PC-9 (cell line): ENCODE measurements at regions not wholly inside any gene's neighbourhood (a gene's known extent, or its start where the extent isn't known, plus 50 kb on each side); places are given as distances from the start of the nearest gene placed in this dataset.
"Not testable (repeated sequence)": the region's sequence is repeated elsewhere in the genome, so short reads cannot be mapped to it uniquely, and the experiment has no call there.

ENCODE experiments used
- BruUV-seq: library from RNA; stranded (reverse); fragments of 400-500 nt; replicated peaks from 2 replicates; lab custom pipeline; 2021; lab: Mats Ljungman, UMichigan
- CTCF ChIA-PET: fragments of 300-600 bp; sonication (Branson Sonifier 250); formaldehyde crosslinking; loops from one replicate; lab custom pipeline; 2022; ENCODE audit warnings: antibody characterized with exemption; lab: Charles Lee
- POLR2A ChIA-PET: fragments of 300-600 bp; sonication (Branson Sonifier 250); formaldehyde crosslinking; loops from one replicate; lab custom pipeline; 2022; ENCODE audit warnings: antibody characterized with exemption; ENCODE audit not compliant: unreplicated experiment; lab: Charles Lee
- DNase-seq, 2 experiments: peaks; one replicate each; pipeline versions ENCODE4 v3.0.0 to v3.0.0-alpha.2; 2015 to 2022; ENCODE audit warnings: mixed read lengths in 1 of 2
- H2AFZ ChIP-seq: fragments of 200-600 bp; sonication (generic); 2 replicates; pipeline ENCODE4 v1.8.1; 2017; ENCODE audit warnings: antibody characterized with exemption
- H3F3A ChIP-seq: fragments of 200-600 bp; sonication (generic); 2 replicates; pipeline ENCODE4 v1.8.1; 2017; ENCODE audit warnings: antibody characterized with exemption, mild to moderate bottlenecking, low read depth; ENCODE audit not compliant: insufficient read depth
- H3K27ac ChIP-seq: fragments of 200-600 bp; sonication (generic); 2 replicates; pipeline ENCODE4 v1.6.1; 2016; ENCODE audit warnings: mixed run types
- H3K27me3 ChIP-seq: fragments of 200-600 bp; sonication (generic); 2 replicates; pipeline ENCODE4 v1.6.1; 2016; ENCODE audit warnings: low read depth, mixed run types; ENCODE audit not compliant: insufficient read depth
- H3K36me3 ChIP-seq: fragments of 200-600 bp; sonication (generic); 2 replicates; pipeline ENCODE4 v1.6.1; 2016; ENCODE audit warnings: low read depth, mixed run types
- H3K4me1 ChIP-seq: fragments of 200-600 bp; sonication (generic); replicated peaks from 2 replicates; pipeline ENCODE4 v1.6.1; 2016; ENCODE audit warnings: mixed run types; ENCODE audit not compliant: insufficient read depth
- H3K4me2 ChIP-seq: fragments of 200-600 bp; sonication (generic); 2 replicates; pipeline ENCODE4 v1.6.1; 2017; ENCODE audit warnings: mixed run types
- H3K4me3 ChIP-seq: fragments of 200-600 bp; sonication (generic); 2 replicates; pipeline ENCODE4 v1.6.1; 2016; ENCODE audit warnings: mixed run types
- H3K79me2 ChIP-seq: fragments of 200-600 bp; sonication (generic); 2 replicates; pipeline ENCODE4 v1.6.1; 2017; ENCODE audit warnings: low read depth, mixed run types
- H3K9me2 ChIP-seq: fragments of 200-600 bp; sonication (generic); 2 replicates; pipeline ENCODE4 v1.8.1; 2017; ENCODE audit warnings: mild to moderate bottlenecking; ENCODE audit not compliant: insufficient read depth
- H3K9me3 ChIP-seq: fragments of 200-600 bp; sonication (generic); 2 replicates; pipeline ENCODE4 v1.8.1; 2016; ENCODE audit warnings: low read depth; ENCODE audit not compliant: insufficient read depth
- H4K20me1 ChIP-seq: fragments of 200-600 bp; sonication (generic); 2 replicates; pipeline ENCODE4 v1.8.1; 2017; ENCODE audit not compliant: insufficient read depth
- intact Hi-C: fragments of 100-400 bp; cut with micrococcal nuclease; formaldehyde crosslinking; loops from one replicate; pipeline ENCODE4 v1.10.0; 2022; ENCODE audit not compliant: unreplicated experiment
- TF ChIP-seq, protein P1 (sequence below): fragments of 200-600 bp; sonication (generic); conservative IDR thresholded peaks from 2 replicates; pipeline ENCODE4 v1.6.1; 2017; ENCODE audit warnings: mixed run types, antibody characterized with exemption, mild to moderate bottlenecking, moderate library complexity

GRCh38 chr7:76774279-76774678, 147.2 kb upstream of the POMZP3 start:
- H3K9me2 ChIP-seq, H3K36me3 ChIP-seq, CTCF ChIA-PET, H3K9me3 ChIP-seq, H3F3A ChIP-seq, H3K79me2 ChIP-seq, H3K27ac ChIP-seq, H3K4me1 ChIP-seq, H3K4me3 ChIP-seq, BruUV-seq, H3K27me3 ChIP-seq, DNase-seq, H4K20me1 ChIP-seq, intact Hi-C loops, H2AFZ ChIP-seq, H3K4me2 ChIP-seq, POLR2A ChIA-PET: not testable (repeated sequence)
- TF ChIP-seq, protein P1, sequence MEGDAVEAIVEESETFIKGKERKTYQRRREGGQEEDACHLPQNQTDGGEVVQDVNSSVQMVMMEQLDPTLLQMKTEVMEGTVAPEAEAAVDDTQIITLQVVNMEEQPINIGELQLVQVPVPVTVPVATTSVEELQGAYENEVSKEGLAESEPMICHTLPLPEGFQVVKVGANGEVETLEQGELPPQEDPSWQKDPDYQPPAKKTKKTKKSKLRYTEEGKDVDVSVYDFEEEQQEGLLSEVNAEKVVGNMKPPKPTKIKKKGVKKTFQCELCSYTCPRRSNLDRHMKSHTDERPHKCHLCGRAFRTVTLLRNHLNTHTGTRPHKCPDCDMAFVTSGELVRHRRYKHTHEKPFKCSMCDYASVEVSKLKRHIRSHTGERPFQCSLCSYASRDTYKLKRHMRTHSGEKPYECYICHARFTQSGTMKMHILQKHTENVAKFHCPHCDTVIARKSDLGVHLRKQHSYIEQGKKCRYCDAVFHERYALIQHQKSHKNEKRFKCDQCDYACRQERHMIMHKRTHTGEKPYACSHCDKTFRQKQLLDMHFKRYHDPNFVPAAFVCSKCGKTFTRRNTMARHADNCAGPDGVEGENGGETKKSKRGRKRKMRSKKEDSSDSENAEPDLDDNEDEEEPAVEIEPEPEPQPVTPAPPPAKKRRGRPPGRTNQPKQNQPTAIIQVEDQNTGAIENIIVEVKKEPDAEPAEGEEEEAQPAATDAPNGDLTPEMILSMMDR, result peak; percentile 31; the same call in 1 of the 2 replicates

DNA sequence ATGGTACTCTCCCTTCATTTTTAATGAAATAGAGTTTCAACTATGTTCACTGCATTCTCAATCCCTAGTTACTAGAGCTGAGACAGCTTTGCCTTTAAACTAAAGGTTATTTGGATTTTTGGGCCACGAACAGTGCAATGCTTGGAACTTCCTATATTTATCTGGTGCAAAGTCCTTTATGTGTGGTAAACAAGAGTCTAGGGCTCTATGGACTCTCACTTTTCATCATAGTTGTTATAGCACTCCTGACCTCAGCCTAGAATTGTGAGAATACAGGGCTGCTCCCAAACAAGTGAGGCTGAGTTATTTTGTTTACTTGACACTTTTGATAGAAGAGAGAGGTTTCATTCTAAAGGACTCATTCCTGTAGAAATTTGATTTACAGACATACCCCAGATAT, 144.9 kb upstream of the POMZP3 start:
- POLR2A ChIA-PET, H3K4me3 ChIP-seq, H3K27me3 ChIP-seq, H3K79me2 ChIP-seq, H2AFZ ChIP-seq, H3K9me3 ChIP-seq, CTCF ChIA-PET, H3K4me2 ChIP-seq, H3K9me2 ChIP-seq, H4K20me1 ChIP-seq, DNase-seq, H3F3A ChIP-seq, H3K36me3 ChIP-seq, H3K27ac ChIP-seq, H3K4me1 ChIP-seq, intact Hi-C loops, BruUV-seq: not testable (repeated sequence)

GRCh38 chr7:76763977-76764376, 136.9 kb upstream of the POMZP3 start:
- H2AFZ ChIP-seq, H3K36me3 ChIP-seq, H3K4me3 ChIP-seq, H3K27me3 ChIP-seq, H3K79me2 ChIP-seq, H3K9me3 ChIP-seq, H3K4me1 ChIP-seq, H3K9me2 ChIP-seq, H3F3A ChIP-seq, CTCF ChIA-PET, intact Hi-C loops, H4K20me1 ChIP-seq, POLR2A ChIA-PET, BruUV-seq, DNase-seq, H3K4me2 ChIP-seq, H3K27ac ChIP-seq: not testable (repeated sequence)

DNA sequence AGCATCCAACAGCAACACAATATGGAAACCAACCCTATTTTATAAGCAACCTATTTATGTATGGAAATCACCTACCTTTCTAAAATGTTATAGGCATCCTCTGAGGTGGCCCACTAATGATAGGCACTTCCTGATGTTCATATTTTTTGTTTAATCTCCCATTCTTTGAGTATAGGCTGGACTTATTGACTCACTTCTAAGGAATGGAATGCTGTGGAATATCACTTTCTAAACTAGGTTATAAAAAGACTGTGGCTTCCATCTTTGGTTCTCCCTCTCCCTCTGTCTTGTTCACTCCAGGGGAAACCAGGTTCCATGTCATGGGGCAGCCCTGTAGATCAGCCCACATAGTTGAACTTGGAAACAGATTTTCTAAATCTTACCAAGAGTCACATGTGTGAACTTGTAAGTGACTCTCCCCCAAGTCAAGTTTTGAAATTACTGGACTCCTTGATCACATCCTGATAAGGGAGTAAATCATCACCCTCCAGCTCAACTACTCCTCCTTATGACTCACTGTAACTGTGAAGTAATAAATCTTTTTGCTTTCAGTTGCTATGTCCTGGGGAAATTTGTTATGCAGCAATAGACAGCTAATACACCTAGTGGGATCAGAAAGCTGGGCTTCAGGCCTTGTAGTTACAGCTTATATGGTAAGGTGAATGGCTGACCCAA, 133.6 kb upstream of the POMZP3 start:
- H3K4me2 ChIP-seq, H3K9me3 ChIP-seq, H4K20me1 ChIP-seq, H2AFZ ChIP-seq, CTCF ChIA-PET, BruUV-seq, H3K4me3 ChIP-seq, H3K36me3 ChIP-seq, H3K4me1 ChIP-seq, H3K9me2 ChIP-seq, H3K27ac ChIP-seq, DNase-seq, H3F3A ChIP-seq, intact Hi-C loops, H3K79me2 ChIP-seq, POLR2A ChIA-PET, H3K27me3 ChIP-seq: not testable (repeated sequence)

GRCh38 chr7:76739538-76739937, 112.5 kb upstream of the POMZP3 start:
- H3K4me2 ChIP-seq, H3K27ac ChIP-seq, H4K20me1 ChIP-seq, POLR2A ChIA-PET, CTCF ChIA-PET, intact Hi-C loops, H3K27me3 ChIP-seq, DNase-seq, H3K79me2 ChIP-seq, H3K9me2 ChIP-seq, H3K4me3 ChIP-seq, H3K9me3 ChIP-seq, BruUV-seq, H3K4me1 ChIP-seq, H3F3A ChIP-seq, H2AFZ ChIP-seq, H3K36me3 ChIP-seq: not testable (repeated sequence)

DNA sequence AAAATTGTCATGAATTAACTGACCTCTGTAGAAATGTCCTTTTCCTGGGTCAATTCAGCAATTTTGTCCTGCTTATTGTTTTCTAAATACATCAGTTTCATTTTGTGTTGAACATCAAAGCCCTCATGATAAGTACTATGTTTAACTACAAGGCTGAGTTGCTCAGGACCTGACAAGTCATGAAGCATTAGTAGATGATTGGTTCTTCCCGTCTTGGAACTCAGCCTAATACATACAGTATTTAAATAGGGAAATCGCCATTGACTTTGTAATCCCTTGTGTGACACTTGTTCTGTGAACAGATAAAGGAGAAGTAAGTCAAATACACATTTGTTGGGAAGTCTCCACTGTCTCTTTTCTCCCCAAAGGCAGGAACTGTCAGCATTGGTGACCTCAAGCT, 109.6 kb upstream of the POMZP3 start:
- not testable (repeated sequence) for H3F3A ChIP-seq

DNA sequence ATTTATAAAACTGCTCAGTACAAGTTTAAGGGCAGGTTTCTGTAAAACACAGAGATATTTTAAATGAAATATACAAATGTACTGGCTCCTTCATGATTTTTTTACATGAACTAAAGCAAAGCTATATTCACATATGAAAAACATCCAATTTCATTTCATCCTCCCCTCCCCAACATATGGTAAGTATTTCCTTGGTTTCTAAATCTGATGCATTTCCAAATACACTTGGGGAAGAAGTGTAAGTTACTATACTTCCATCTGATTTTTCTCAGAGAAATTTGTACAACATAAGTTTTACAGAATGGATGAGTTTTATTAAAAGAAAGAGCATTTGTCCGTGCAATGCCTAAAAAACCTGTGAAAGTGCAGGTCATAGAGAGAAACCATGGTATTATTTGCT, 109.0 kb upstream of the POMZP3 start:
- BruUV-seq, H3K9me2 ChIP-seq, H3K4me2 ChIP-seq, H3K9me3 ChIP-seq, H2AFZ ChIP-seq, intact Hi-C loops, H3K27me3 ChIP-seq, H3K4me1 ChIP-seq, POLR2A ChIA-PET, H3K79me2 ChIP-seq, DNase-seq, CTCF ChIA-PET, H3K4me3 ChIP-seq, H3F3A ChIP-seq, H4K20me1 ChIP-seq, H3K27ac ChIP-seq, H3K36me3 ChIP-seq: not testable (repeated sequence)

More for the DNA sequence above, 109.6 kb upstream of the POMZP3 start:
- H3K9me3 ChIP-seq, DNase-seq, BruUV-seq, intact Hi-C loops, H3K79me2 ChIP-seq, H4K20me1 ChIP-seq, H3K4me1 ChIP-seq, CTCF ChIA-PET, H3K27me3 ChIP-seq, H3K9me2 ChIP-seq, H3K36me3 ChIP-seq, H3K27ac ChIP-seq, H2AFZ ChIP-seq, H3K4me2 ChIP-seq, H3K4me3 ChIP-seq, POLR2A ChIA-PET: not testable (repeated sequence)
